HG02588 (cell line): ENCODE measurements at regions not wholly inside any gene's neighbourhood (a gene's known extent, or its start where the extent isn't known, plus 50 kb on each side); places are given as distances from the start of the nearest gene placed in this dataset.

Source experiments
- ATAC-seq: cut with Tn5 transposase; IDR thresholded peaks from one replicate; pipeline ENCODE4 v1.9.1; 2021; ENCODE audit warnings: mild to moderate bottlenecking, moderate library complexity; ENCODE audit not compliant: unreplicated experiment

- no peak for ATAC-seq
These were observed 426.2 kb downstream of the RIT2 start for GRCh38 chr18:42689310-42689709.
